ENCODE measurements at regions not wholly inside any gene's neighbourhood (a gene's known extent, or its start where the extent isn't known, plus 50 kb on each side); places are given as distances from the start of the nearest gene placed in this dataset.

DNA sequence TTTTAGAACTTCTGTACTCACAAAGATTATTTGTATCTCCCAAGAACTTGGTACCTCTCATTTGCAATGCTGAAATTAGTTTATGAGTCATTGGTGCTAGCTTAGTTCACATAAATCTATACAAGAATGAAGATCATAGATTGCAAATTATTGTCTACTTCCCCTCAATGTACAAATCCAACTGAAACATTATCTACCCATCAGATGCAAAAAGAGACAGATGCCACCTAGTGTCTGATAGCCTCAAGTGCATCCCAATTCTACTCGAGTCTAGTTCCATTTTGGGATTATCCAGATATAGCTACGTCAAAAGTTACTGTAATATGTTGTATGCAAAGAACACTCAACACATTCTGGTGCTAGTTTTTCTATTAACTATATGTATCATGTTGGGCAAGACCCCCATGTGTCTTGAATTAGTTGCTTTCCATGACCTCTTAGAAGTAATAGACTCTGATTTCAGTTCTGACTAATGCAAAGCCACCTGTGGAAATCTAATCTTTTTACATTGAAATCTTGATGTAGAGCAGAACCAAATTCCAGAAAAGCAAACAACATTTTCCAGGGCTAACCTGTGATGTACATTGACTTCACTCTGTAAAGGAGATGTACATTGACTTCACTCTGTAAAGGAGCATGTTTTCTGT lies 210.0 kb downstream of the RBM43 start:
- TF ChIP-seq CTCF (IDR thresholded peaks at IDR 0.05) = no peak
- ATAC-seq (ENCODE audit: low FRiP score) (peak; percentile 88), DNase-seq (ENCODE audit: low spot score) (no peak)

DNA sequence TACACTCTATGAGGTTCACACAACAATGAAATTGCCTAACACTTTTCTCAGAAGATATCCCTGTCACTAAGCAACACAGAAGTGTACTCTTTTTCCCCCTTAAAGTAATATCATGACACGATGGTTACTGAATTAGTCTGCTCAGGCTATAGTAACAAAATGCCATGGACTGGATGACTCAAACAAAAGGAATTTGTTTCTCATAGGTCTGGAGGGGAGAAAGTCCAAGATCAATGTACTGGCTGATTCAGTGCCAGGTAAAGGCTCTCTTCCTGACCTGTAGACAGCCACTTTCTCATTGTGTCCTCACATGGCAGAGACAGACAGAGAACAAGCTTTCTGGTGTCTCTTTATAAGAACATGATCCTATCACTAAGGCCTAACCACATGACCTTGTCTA lies 211.9 kb downstream of the RBM43 start:
- DNase-seq (ENCODE audit: low spot score) = no peak
- ATAC-seq (ENCODE audit: low FRiP score) = no peak

DNA sequence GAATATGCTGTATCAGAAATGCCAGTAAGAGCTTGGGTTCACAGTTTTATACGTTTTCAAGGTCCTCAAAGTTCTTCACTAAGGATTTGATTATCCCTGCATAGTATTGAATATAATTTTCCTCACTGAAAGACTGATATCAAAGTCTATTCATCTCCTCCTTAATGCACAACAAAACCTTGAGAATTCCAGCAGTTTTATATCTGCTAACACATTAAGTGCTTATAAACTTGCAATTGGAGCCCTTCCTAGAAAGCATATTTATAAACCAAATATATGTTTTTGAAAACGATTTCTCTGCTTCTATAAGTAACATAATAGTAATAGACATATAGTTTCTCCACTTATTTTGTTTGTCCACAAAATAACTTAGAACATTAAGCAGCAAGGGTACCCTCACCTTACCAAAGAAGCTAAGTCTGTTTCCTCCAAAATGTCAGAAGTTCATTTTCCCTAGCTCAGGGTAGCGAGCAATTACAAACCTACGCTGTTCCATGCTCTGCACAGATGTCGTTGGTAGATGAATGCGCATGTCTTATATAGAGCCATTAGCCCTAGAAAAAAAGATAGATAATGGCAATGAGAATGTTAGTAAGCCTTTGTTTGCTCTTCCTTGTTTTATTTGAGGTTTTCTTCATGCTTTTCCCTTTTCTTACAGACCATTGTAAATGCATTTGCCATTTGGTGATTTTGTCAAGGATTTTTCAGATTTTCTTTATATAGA lies 213.2 kb downstream of the RBM43 start:
- DNase-seq (ENCODE audit: low spot score) = no peak
- ATAC-seq (ENCODE audit: low FRiP score) = no peak
- no peak for TF ChIP-seq CTCF (IDR thresholded peaks at IDR 0.05)

More for the DNA sequence above, 211.9 kb downstream of the RBM43 start:
- no peak for TF ChIP-seq CTCF (IDR thresholded peaks at IDR 0.05)

GRCh38 chr2:151043484-151043883 lies 218.2 kb downstream of the RBM43 start:
- no peak for TF ChIP-seq CTCF (IDR thresholded peaks at IDR 0.05)
- ATAC-seq (ENCODE audit: low FRiP score) (no peak), DNase-seq (ENCODE audit: low spot score) (no peak)

DNA sequence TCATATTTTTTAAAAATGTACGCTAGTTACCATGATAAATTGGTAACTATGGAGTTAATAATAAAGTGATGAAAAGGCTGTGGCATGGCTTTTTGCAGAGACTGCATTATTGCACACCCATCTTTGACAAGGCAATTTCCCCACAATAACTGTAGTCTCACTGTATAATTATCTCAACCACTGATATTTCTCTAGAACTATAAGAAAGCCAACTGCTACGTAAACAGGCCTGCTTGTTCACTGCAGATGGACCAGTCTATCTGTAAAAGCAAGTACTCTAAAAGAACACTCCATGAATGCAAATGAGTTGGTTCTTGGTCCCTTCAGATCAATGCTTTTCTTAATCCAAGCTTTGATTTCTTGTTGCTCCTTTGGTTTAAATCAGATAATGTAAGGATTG lies 218.7 kb downstream of the RBM43 start:
- no peak for ATAC-seq (ENCODE audit: low FRiP score)
- TF ChIP-seq CTCF (IDR thresholded peaks at IDR 0.05) = no peak
- no peak for DNase-seq (ENCODE audit: low spot score)

DNA sequence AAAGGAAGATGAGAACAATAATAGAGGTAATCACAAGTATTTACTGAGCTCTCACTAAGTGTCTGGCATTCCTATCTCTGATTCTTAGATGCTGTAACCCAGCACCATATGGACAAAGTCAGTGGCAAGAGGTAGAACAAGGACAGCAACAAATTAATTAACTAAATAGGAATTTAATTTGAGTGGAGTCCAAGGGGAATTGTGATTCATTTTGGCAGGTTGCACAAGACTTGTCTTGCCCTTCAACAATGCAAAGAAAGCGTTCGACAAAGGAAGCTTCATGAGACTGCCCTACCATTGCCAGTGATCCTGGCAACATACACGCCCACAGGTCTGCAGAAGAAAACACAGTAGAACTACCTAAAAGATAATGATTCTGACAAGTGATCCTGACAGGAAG lies 221.6 kb downstream of the RBM43 start:
- ATAC-seq (ENCODE audit: low FRiP score) (no peak), DNase-seq (ENCODE audit: low spot score) (no peak)
- no peak for TF ChIP-seq CTCF (IDR thresholded peaks at IDR 0.05)

DNA sequence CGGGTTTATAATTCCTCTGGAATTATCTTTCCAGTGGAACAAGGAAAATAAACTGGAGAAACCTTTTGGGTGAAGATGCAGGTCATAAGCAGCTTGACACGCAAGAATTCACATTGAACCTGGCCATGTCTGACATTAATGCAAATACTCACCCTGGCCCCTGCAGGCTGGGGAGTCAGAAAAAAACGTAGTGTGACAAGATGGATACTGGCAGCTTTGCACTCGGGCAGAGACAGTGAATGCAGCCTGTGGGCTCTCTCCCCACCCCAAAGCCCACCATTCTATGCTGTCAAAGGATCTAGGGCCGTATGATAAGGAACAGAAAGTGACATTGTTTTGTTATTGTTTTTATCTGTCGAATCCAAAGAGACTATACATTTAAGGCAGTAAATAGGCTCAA lies 223.1 kb downstream of the RBM43 start:
- TF ChIP-seq CTCF (IDR thresholded peaks at IDR 0.05) = no peak
- DNase-seq (ENCODE audit: low spot score) (no peak), ATAC-seq (ENCODE audit: low FRiP score) (no peak)

All from omental fat pad (tissue), 3 donors.